ENCODE measurements at regions not wholly inside any gene's neighbourhood (a gene's known extent, or its start where the extent isn't known, plus 50 kb on each side); places are given as distances from the start of the nearest gene placed in this dataset.

DNA sequence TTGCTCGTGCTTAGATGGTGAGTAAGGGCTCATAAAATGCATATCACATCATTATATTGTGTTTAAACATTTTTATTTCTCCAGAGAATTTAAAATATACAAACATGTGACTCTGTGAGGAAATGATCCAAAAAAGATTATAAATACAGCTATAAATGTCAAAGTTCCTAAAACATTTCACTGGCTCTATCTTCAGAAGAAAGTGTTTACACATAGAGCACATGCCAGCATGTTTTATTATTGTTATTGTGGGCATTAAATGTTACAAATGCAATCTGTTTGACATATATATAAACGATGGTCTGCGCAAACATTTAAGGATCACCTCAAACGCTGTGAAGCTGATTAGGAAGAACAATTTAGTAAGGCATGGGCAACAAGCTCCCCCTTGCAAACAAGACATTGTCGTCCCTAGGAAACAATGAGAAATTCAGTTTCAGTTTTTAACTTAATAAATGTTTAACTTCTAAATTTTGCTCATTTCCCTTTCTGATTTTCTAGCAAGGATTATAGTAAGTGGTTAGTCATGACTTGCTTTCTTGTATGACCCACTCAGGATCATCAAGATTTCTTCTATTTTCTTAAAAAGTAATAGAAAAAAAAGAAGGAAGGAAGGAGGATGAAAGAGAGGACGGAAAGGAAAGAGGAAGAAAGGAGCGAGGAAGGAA is 207.5 kb downstream of the SATB1 start:
- H2AFZ ChIP-seq (ENCODE audit: low read length), result no peak overlapping the region
- H3K4me3 ChIP-seq (ENCODE audit: insufficient read depth, low read length), result no peak overlapping the region
- TF ChIP-seq, protein P1, sequence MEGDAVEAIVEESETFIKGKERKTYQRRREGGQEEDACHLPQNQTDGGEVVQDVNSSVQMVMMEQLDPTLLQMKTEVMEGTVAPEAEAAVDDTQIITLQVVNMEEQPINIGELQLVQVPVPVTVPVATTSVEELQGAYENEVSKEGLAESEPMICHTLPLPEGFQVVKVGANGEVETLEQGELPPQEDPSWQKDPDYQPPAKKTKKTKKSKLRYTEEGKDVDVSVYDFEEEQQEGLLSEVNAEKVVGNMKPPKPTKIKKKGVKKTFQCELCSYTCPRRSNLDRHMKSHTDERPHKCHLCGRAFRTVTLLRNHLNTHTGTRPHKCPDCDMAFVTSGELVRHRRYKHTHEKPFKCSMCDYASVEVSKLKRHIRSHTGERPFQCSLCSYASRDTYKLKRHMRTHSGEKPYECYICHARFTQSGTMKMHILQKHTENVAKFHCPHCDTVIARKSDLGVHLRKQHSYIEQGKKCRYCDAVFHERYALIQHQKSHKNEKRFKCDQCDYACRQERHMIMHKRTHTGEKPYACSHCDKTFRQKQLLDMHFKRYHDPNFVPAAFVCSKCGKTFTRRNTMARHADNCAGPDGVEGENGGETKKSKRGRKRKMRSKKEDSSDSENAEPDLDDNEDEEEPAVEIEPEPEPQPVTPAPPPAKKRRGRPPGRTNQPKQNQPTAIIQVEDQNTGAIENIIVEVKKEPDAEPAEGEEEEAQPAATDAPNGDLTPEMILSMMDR (IDR thresholded peaks at IDR 0.05; ENCODE audit: extremely low read depth, low read depth, low read length), result no peak
- no peaks in the 10 kb centered on the region for H4K20me1 ChIP-seq (ENCODE audit: insufficient read depth, low read length)
- no peak overlapping the region for H3K4me2 ChIP-seq (ENCODE audit: insufficient read depth, low read length)
- H3K79me2 ChIP-seq (ENCODE audit: insufficient read depth, low read length), result no peaks in the 10 kb centered on the region
- no peak for DNase-seq (ENCODE audit: insufficient read length, low spot score, missing footprints)
- H3K36me3 ChIP-seq (ENCODE audit: insufficient read depth, low read length), result no peaks in the 10 kb centered on the region
- no peaks in the 10 kb centered on the region for H3K4me1 ChIP-seq (ENCODE audit: insufficient read depth, low read length)
- no peaks in the 10 kb centered on the region for H3K9me3 ChIP-seq (ENCODE audit: low read depth, low read length)
- H3K27ac ChIP-seq (ENCODE audit: low read depth, low read length), result no peak overlapping the region
- H3K27me3 ChIP-seq (ENCODE audit: insufficient read depth, low read length), result no peaks in the 10 kb centered on the region

DNA sequence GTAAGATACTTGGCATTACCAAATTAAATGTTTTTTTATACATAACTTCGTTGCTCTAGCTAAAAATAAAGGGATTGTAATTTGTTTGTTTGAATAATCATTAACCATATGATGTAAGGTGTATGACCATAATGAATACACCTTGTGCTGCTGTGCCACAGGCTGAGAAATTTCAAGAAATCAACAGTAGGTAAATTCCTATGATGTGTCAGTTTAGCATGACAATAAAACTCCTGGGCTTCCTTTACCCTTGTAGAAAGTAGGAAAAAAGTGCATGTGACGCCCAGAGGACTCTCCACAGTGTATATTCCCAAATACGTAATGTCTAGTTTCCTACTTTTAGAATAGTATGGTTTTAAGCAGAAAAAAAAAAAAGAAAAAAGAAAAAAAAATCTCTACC is 208.1 kb downstream of the SATB1 start:
- H4K20me1 ChIP-seq (ENCODE audit: insufficient read depth, low read length), result no peaks in the 10 kb centered on the region
- TF ChIP-seq, protein P1 (IDR thresholded peaks at IDR 0.05; ENCODE audit: extremely low read depth, low read depth, low read length), result no peak
- H3K79me2 ChIP-seq (ENCODE audit: insufficient read depth, low read length), result no peaks in the 10 kb centered on the region
- H3K27ac ChIP-seq (ENCODE audit: low read depth, low read length), result no peak overlapping the region
- H3K9me3 ChIP-seq (ENCODE audit: low read depth, low read length), result no peaks in the 10 kb centered on the region
- H3K4me2 ChIP-seq (ENCODE audit: insufficient read depth, low read length), result no peak overlapping the region
- no peaks in the 10 kb centered on the region for H3K4me1 ChIP-seq (ENCODE audit: insufficient read depth, low read length)
- no peak for DNase-seq (ENCODE audit: insufficient read length, low spot score, missing footprints)
- H3K27me3 ChIP-seq (ENCODE audit: insufficient read depth, low read length), result no peaks in the 10 kb centered on the region
- no peaks in the 10 kb centered on the region for H3K36me3 ChIP-seq (ENCODE audit: insufficient read depth, low read length)
- no peak overlapping the region for H3K4me3 ChIP-seq (ENCODE audit: insufficient read depth, low read length)
- no peak overlapping the region for H2AFZ ChIP-seq (ENCODE audit: low read length)

DNA sequence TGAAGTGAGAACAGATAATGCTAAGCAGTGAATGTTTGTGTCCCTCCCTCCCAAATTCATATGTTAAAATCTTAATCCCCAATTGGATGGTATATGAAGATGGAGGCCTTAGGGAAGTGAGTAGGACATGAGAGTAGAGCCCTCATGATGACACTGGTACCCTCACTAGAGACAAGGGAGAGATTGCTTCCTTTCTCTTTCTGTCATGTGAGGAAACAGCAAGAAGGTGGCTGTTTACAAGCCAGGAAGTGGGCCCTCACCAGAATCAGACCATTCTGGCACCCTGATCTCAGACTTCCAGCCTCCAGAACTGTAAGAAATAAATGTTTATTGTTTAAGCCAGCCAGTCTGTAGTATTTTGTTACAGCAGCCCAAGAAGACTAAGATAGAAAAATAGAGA is 209.5 kb downstream of the SATB1 start:
- Histone ChIP-seq H3K4me1 (ENCODE audit: insufficient read depth, low read length) (no peaks in the 10 kb centered on the region), H3K27me3 (ENCODE audit: insufficient read depth, low read length) (no peaks in the 10 kb centered on the region), H3K27ac (ENCODE audit: low read depth, low read length) (no peak overlapping the region), H3K4me2 (ENCODE audit: insufficient read depth, low read length) (no peak overlapping the region), H3K79me2 (ENCODE audit: insufficient read depth, low read length) (no peaks in the 10 kb centered on the region), H3K36me3 (ENCODE audit: insufficient read depth, low read length) (no peaks in the 10 kb centered on the region), H3K4me3 (ENCODE audit: insufficient read depth, low read length) (no peak overlapping the region), H2AFZ (ENCODE audit: low read length) (no peak overlapping the region), H3K9me3 (ENCODE audit: low read depth, low read length) (no peaks in the 10 kb centered on the region), H4K20me1 (ENCODE audit: insufficient read depth, low read length) (no peaks in the 10 kb centered on the region)
- TF ChIP-seq, protein P1 (IDR thresholded peaks at IDR 0.05; ENCODE audit: extremely low read depth, low read depth, low read length), result no peak
- no peak for DNase-seq (ENCODE audit: insufficient read length, low spot score, missing footprints)

DNA sequence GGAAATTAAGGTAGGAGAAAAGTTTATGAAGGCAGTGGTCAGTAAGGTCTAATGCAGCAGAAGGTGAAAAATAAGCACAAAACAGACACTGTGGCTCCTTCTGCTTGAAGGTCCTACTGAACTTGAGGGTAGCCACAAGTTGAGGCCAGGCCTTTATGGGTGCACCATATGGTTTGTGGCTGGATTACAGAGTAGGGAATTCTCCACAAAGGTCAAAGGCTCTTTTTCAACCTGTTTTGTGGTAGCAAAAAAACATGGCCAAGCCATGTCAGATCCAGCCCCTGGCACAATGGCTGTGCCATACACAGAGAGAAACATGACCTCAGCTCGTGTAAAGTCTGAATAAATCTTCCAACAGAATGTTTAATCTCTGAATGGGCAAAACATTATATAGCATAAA is 214.0 kb downstream of the SATB1 start:
- Histone ChIP-seq H3K79me2 (ENCODE audit: insufficient read depth, low read length) (no peaks in the 10 kb centered on the region), H3K27ac (ENCODE audit: low read depth, low read length) (no peak overlapping the region), H3K27me3 (ENCODE audit: insufficient read depth, low read length) (no peaks in the 10 kb centered on the region), H2AFZ (ENCODE audit: low read length) (no peak overlapping the region), H3K4me3 (ENCODE audit: insufficient read depth, low read length) (no peak overlapping the region), H3K4me1 (ENCODE audit: insufficient read depth, low read length) (no peaks in the 10 kb centered on the region), H3K9me3 (ENCODE audit: low read depth, low read length) (no peaks in the 10 kb centered on the region), H4K20me1 (ENCODE audit: insufficient read depth, low read length) (no peaks in the 10 kb centered on the region), H3K4me2 (ENCODE audit: insufficient read depth, low read length) (no peak overlapping the region), H3K36me3 (ENCODE audit: insufficient read depth, low read length) (no peaks in the 10 kb centered on the region)
- no peak for DNase-seq (ENCODE audit: insufficient read length, low spot score, missing footprints)
- TF ChIP-seq, protein P1 (IDR thresholded peaks at IDR 0.05; ENCODE audit: extremely low read depth, low read depth, low read length), result no peak
